Lower lobe of right lung (tissue), 2 donors: ENCODE measurements at regions not wholly inside any gene's neighbourhood (a gene's known extent, or its start where the extent isn't known, plus 50 kb on each side); places are given as distances from the start of the nearest gene placed in this dataset.

Source experiments
- ATAC-seq, 2 donors: fragments of 200-7000 bp; cut with Tn5 transposase; one replicate each; pipeline ENCODE4 v1.9.1; 2020 to 2022; ENCODE audit warnings: mild to moderate bottlenecking in 2 of 2, moderate library complexity in 2 of 2
- DNase-seq: peaks from one replicate; pipeline ENCODE4 v3.0.0-alpha.2; 2020
- H3K27ac ChIP-seq: fragments of 200-600 bp; one replicate; pipeline ENCODE4 v1.8.0; 2022
- H3K27me3 ChIP-seq: fragments of 200-600 bp; one replicate; pipeline ENCODE4 v1.8.0; 2022; ENCODE audit warnings: low read depth
- H3K36me3 ChIP-seq: fragments of 200-600 bp; one replicate; pipeline ENCODE4 v1.8.0; 2022; ENCODE audit warnings: mild to moderate bottlenecking
- H3K4me1 ChIP-seq: fragments of 200-600 bp; one replicate; pipeline ENCODE4 v1.8.0; 2022
- H3K4me3 ChIP-seq: fragments of 200-600 bp; one replicate; pipeline ENCODE4 v1.8.0; 2022; ENCODE audit warnings: mild to moderate bottlenecking
- H3K9me3 ChIP-seq: fragments of 200-600 bp; one replicate; pipeline ENCODE4 v1.8.0; 2022
- CTCF ChIP-seq: fragments of 200-600 bp; IDR thresholded peaks from one replicate; pipeline ENCODE4 v1.8.0; 2022; ENCODE audit warnings: antibody characterized with exemption, mild to moderate bottlenecking
- intact Hi-C: fragments of 100-400 bp; cut with DNase I; formaldehyde crosslinking; loops from one replicate; pipeline ENCODE4 v1.11.0; 2022
- donor health status: DM: no; HTN: yes; CAD: no; lungs with severe emphysema.

GRCh38 chr2:22253171-22253570 is 1129.4 kb downstream of the TDRD15 start:
- no peaks in the 10 kb centered on the region for H3K4me1 ChIP-seq
- TF ChIP-seq CTCF = no peak
- DNase-seq = no peak
- no peak for ATAC-seq
- intact Hi-C loops = no loop called here
- H3K27ac ChIP-seq = no peak overlapping the region
- no peak overlapping the region for H3K4me3 ChIP-seq
- no peaks in the 10 kb centered on the region for H3K9me3 ChIP-seq
- no peaks in the 10 kb centered on the region for H3K27me3 ChIP-seq
- no peaks in the 10 kb centered on the region for H3K36me3 ChIP-seq

DNA sequence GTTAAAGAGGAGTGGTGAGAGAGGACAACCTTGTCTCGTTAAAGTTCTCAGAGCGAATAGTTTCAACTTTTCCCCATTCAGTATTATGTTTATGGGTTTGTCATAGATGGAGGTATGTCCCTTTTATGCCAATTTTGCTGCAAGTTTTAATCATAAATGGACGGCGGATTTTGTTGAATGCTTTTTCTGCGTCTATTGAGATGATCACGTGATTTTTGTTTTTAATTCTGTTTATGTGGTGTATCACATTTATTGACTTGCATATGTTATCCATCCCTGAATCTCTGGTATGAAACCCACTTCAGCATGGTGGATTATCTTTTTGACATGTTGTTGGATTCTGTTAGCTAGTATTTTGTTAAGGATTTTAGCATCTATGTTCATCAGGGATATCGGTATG is 1123.8 kb upstream of the KLHL29 start:
- H3K36me3 ChIP-seq = no peaks in the 10 kb centered on the region
- no peaks in the 10 kb centered on the region for H3K9me3 ChIP-seq
- intact Hi-C loops = no loop called here
- no peaks in the 10 kb centered on the region for H3K4me1 ChIP-seq
- no peak for DNase-seq
- TF ChIP-seq CTCF = no peak
- H3K27ac ChIP-seq = no peak overlapping the region
- H3K27me3 ChIP-seq = no peaks in the 10 kb centered on the region
- no peak overlapping the region for H3K4me3 ChIP-seq
- no peak for ATAC-seq

GRCh38 chr2:22270341-22270740 is 1114.6 kb upstream of the KLHL29 start:
- no peak for TF ChIP-seq CTCF
- Histone ChIP-seq H3K27me3 (no peaks in the 10 kb centered on the region), H3K4me1 (no peaks in the 10 kb centered on the region), H3K4me3 (no peak overlapping the region), H3K36me3 (no peaks in the 10 kb centered on the region), H3K27ac (no peak overlapping the region), H3K9me3 (no peaks in the 10 kb centered on the region)
- DNase-seq (no peak), ATAC-seq (no peak)
- intact Hi-C loops = no loop called here

DNA sequence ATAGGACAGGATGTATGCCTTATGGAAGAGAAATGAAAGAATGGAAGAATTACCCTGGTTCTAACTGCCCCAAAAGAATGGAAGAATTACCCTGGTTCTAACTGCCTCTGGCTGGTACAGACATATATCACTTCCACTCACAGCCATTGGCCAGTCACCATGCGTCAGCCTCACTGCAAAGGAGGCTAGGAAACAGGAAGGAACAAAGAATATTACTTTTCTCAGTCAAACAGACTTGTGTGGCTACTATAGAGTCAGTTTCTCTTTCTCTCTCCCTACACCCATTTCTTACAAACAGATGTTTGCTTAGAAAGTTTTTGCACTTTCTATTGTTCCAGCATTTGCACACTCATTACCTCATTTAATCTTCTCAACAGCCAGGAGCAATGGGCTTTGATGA is 1111.1 kb upstream of the KLHL29 start:
- no peak overlapping the region for H3K27ac ChIP-seq
- H3K4me1 ChIP-seq = no peaks in the 10 kb centered on the region
- H3K9me3 ChIP-seq = no peaks in the 10 kb centered on the region
- no peak for TF ChIP-seq CTCF
- DNase-seq (no peak), ATAC-seq (no peak)
- no peaks in the 10 kb centered on the region for H3K27me3 ChIP-seq
- no peak overlapping the region for H3K4me3 ChIP-seq
- no peaks in the 10 kb centered on the region for H3K36me3 ChIP-seq
- intact Hi-C loops = no loop called here

GRCh38 chr2:22274661-22275060 is 1110.3 kb upstream of the KLHL29 start:
- TF ChIP-seq CTCF = no peak
- no peak overlapping the region for H3K27ac ChIP-seq
- no peaks in the 10 kb centered on the region for H3K9me3 ChIP-seq
- no peaks in the 10 kb centered on the region for H3K4me1 ChIP-seq
- intact Hi-C loops = no loop called here
- DNase-seq (no peak), ATAC-seq (no peak)
- H3K27me3 ChIP-seq = no peaks in the 10 kb centered on the region
- no peaks in the 10 kb centered on the region for H3K36me3 ChIP-seq
- H3K4me3 ChIP-seq = no peak overlapping the region

DNA sequence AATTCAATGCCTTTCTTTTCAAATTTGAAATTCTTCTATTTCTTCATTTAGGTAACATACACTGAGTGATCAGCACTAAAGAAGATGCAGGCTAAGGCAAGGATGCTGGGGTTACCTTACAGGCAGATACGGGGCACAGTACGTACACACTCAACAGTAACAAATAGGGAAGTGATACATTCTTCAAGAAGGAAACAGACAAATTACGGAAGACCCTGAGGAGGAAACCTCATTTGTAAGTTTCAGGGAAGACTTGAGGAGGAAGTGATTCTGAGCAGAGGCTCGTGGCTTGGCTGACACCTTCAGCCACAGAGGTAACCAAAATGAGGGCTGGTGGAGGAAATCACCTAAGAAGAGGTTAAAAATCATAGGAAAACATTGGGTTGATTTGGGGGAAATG is 1108.3 kb upstream of the KLHL29 start:
- no peaks in the 10 kb centered on the region for H3K4me1 ChIP-seq
- DNase-seq (no peak), ATAC-seq (peak; percentile 46 to 50)
- no peaks in the 10 kb centered on the region for H3K9me3 ChIP-seq
- no peak for TF ChIP-seq CTCF
- intact Hi-C loops = no loop called here
- no peaks in the 10 kb centered on the region for H3K36me3 ChIP-seq
- H3K27me3 ChIP-seq = no peaks in the 10 kb centered on the region
- H3K27ac ChIP-seq = no peak overlapping the region
- no peak overlapping the region for H3K4me3 ChIP-seq
